Endothelial cell of umbilical vein (primary cell): ENCODE measurements at regions not wholly inside any gene's neighbourhood (a gene's known extent, or its start where the extent isn't known, plus 50 kb on each side); places are given as distances from the start of the nearest gene placed in this dataset.

Experiments used
- BruUV-seq: library from RNA; stranded (reverse); fragments of 400-500 nt; replicated peaks from 2 replicates; lab custom pipeline; 2021; lab: Mats Ljungman, UMichigan
- CTCF ChIA-PET: fragments of 300-600, 350-600 bp; sonication (Branson Sonifier 250); formaldehyde crosslinking; loops from one replicate; lab custom pipeline; 2021; ENCODE audit warnings: antibody characterized with exemption, inconsistent platforms; lab: Charles Lee
- POLR2A ChIA-PET: fragments of 300-600, 350-600 bp; sonication (Branson Sonifier 250); formaldehyde crosslinking; loops from one replicate; lab custom pipeline; 2021; ENCODE audit warnings: antibody characterized with exemption, inconsistent platforms; lab: Charles Lee
- DNase-seq: peaks from one replicate; pipeline ENCODE4 v3.0.0-alpha.2; 2011; ENCODE audit warnings: low read depth, low spot score
- FAIRE-seq: peaks from 2 replicates; lab custom pipeline; 2011; peaks lifted over from hg19 to GRCh38; lab: Jason Lieb, UNC
- H2AFZ ChIP-seq: 2 replicates; pipeline ENCODE4 v1.6.0; 2012; ENCODE audit warnings: low read depth, low read length, control low read depth, inconsistent platforms
- H3K27ac ChIP-seq: 2 replicates; pipeline ENCODE4 v1.5.1; 2011; ENCODE audit warnings: low read depth, mild to moderate bottlenecking, control low read depth, low read length, moderate library complexity; ENCODE audit not compliant: insufficient read depth
- H3K27me3 ChIP-seq, 2 experiments: 2 replicates each; pipeline versions ENCODE4 v1.6.0 to v1.6.1; 2011; ENCODE audit warnings: low read length in 2 of 2, mixed read lengths in 1 of 2; ENCODE audit not compliant: control insufficient read depth in 2 of 2, insufficient read depth in 2 of 2
- H3K36me3 ChIP-seq, 2 experiments: 2 replicates in 1 of 2; 3 replicates in 1 of 2; pipeline ENCODE4 v1.5.1; 2011; ENCODE audit warnings: low read length in 2 of 2, mild to moderate bottlenecking in 1 of 2, moderate library complexity in 1 of 2; ENCODE audit not compliant: control insufficient read depth in 2 of 2, insufficient read depth in 2 of 2; ENCODE audit errors: extremely low read depth in 1 of 2
- H3K4me1 ChIP-seq: 3 replicates; pipeline ENCODE4 v1.5.1; 2011; ENCODE audit warnings: mild to moderate bottlenecking, low read length; ENCODE audit not compliant: control insufficient read depth, insufficient read depth; ENCODE audit errors: extremely low read depth
- H3K4me2 ChIP-seq: 2 replicates; pipeline ENCODE4 v1.6.1; 2011; ENCODE audit warnings: low read length, control low read depth, mixed read lengths; ENCODE audit not compliant: insufficient read depth
- H3K4me3 ChIP-seq, 3 experiments: fragments of 200-600 bp in 1 of 3; sonication (generic), shearing (Covaris generic) in 1 of 3; replicated peaks in 1 of 3; 2 replicates each; pipeline ENCODE4 v1.5.1; 2011 to 2016; ENCODE audit warnings: control low read depth in 3 of 3, low read length in 3 of 3, mild to moderate bottlenecking in 2 of 3, inconsistent platforms in 1 of 3, low read depth in 1 of 3, moderate library complexity in 1 of 3; ENCODE audit not compliant: insufficient read depth in 1 of 3
- H3K79me2 ChIP-seq: 2 replicates; pipeline ENCODE4 v1.6.0; 2012; ENCODE audit warnings: low read length, inconsistent platforms; ENCODE audit not compliant: control insufficient read depth, insufficient read depth
- H3K9ac ChIP-seq: replicated peaks from 2 replicates; pipeline ENCODE3; 2011; ENCODE audit warnings: low read length, control low read depth; ENCODE audit not compliant: insufficient read depth; ENCODE audit errors: extremely low read depth
- H3K9me1 ChIP-seq: replicated peaks from 3 replicates; pipeline ENCODE4 v1.6.0; 2011; ENCODE audit warnings: mild to moderate bottlenecking, low read length; ENCODE audit not compliant: control insufficient read depth, insufficient read depth; ENCODE audit errors: extremely low read depth
- H3K9me3 ChIP-seq: replicated peaks from 2 replicates; pipeline ENCODE4 v1.5.1; 2012; ENCODE audit warnings: low read length, inconsistent platforms; ENCODE audit not compliant: control insufficient read depth, insufficient read depth
- H4K20me1 ChIP-seq: replicated peaks from 2 replicates; pipeline ENCODE3; 2011; ENCODE audit warnings: mild to moderate bottlenecking, low read length; ENCODE audit not compliant: control insufficient read depth, insufficient read depth; ENCODE audit errors: extremely low read depth
- CTCF ChIP-seq, 2 donors: IDR thresholded peaks; 1 replicate in 1 of 2; 2 replicates in 1 of 2; pipeline ENCODE4 v1.5.1; 2011; ENCODE audit warnings: low read length in 2 of 2, mild to moderate bottlenecking in 2 of 2, moderate library complexity in 2 of 2, control low read depth in 1 of 2, inconsistent platforms in 1 of 2, low read depth in 1 of 2; ENCODE audit not compliant: insufficient read depth in 1 of 2; ENCODE audit errors: extremely low read depth in 1 of 2
- EZH2 ChIP-seq: IDR thresholded peaks from 2 replicates; pipeline ENCODE4 v1.6.1; 2012; ENCODE audit warnings: borderline replicate concordance, low read depth, mild to moderate bottlenecking, moderate library complexity, low read length, inconsistent platforms; ENCODE audit not compliant: severe bottlenecking
- FOS ChIP-seq: IDR thresholded peaks from 2 replicates; pipeline ENCODE4 v1.6.1; 2011; ENCODE audit warnings: mild to moderate bottlenecking, low read length, moderate library complexity, borderline replicate concordance; ENCODE audit not compliant: insufficient read depth
- GATA2 ChIP-seq: IDR thresholded peaks from 2 replicates; pipeline ENCODE4 v1.7.0; 2011; ENCODE audit warnings: low read depth, mild to moderate bottlenecking, moderate library complexity, mixed read lengths, low read length; ENCODE audit not compliant: insufficient read length, insufficient read depth
- JUN ChIP-seq: IDR thresholded peaks from 2 replicates; pipeline ENCODE4 v1.6.1; 2011; ENCODE audit warnings: borderline replicate concordance, low read depth; ENCODE audit not compliant: insufficient read length, insufficient read depth
- MYC ChIP-seq: IDR thresholded peaks from one replicate; pipeline ENCODE4 v1.6.1; 2011; ENCODE audit warnings: mild to moderate bottlenecking, low read depth, low read length
- POLR2A ChIP-seq: IDR thresholded peaks from 2 replicates; pipeline ENCODE4 v1.6.1; 2012; ENCODE audit warnings: low read depth, mild to moderate bottlenecking, control low read depth, low read length
- POLR2AphosphoS5 ChIP-seq: IDR thresholded peaks from 2 replicates; pipeline ENCODE4 v1.6.1; 2012; ENCODE audit warnings: low read depth, mild to moderate bottlenecking, control low read depth, low read length, moderate library complexity; ENCODE audit not compliant: insufficient read depth
- dilution Hi-C: fragments of 300-500 bp; cut with MboI; formaldehyde crosslinking; loops from one replicate; pipeline ENCODE4 v1.15.0; 2019; ENCODE audit warnings: low sequenced_read_pairs; ENCODE audit not compliant: extremely low pct_ligation_motif_present
- intact Hi-C: fragments of 100-400 bp; cut with micrococcal nuclease; formaldehyde crosslinking; loops from one replicate; pipeline ENCODE4 v1.10.0; 2022
- TF ChIP-seq, protein P1 (sequence below): IDR thresholded peaks from 2 replicates; pipeline ENCODE4 v1.6.1; 2011; ENCODE audit not compliant: insufficient read depth, insufficient read length

DNA sequence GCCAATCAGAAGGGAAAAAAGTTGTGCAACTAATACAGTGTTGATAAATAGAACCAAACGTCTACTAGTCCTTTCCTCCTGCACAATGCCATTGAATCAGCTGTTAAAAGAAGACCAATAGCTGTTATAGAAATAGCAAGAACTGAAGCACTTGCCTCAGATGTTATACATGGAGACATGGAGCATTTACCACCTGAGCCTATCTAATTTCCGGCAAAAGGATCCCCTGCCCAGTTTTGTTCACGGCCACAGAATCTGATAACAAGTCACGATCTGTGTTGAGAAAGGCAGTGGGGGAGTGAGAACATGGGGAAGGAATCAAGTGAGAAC is 285.4 kb downstream of the ZEB2 start:
- H3K79me2 ChIP-seq = no peaks in the 10 kb centered on the region
- H3K36me3 ChIP-seq = no peaks in the 10 kb centered on the region
- FAIRE-seq (no peak), DNase-seq (no peak)
- no peak for TF ChIP-seq JUN
- TF ChIP-seq FOS = no peak
- TF ChIP-seq, protein P1, sequence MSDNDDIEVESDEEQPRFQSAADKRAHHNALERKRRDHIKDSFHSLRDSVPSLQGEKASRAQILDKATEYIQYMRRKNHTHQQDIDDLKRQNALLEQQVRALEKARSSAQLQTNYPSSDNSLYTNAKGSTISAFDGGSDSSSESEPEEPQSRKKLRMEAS = no peak
- TF ChIP-seq POLR2A = no peak
- TF ChIP-seq MYC = no peak
- TF ChIP-seq EZH2 = no peak
- no peak for TF ChIP-seq POLR2AphosphoS5
- no peak for TF ChIP-seq GATA2
- TF ChIP-seq CTCF (IDR thresholded peaks at IDR 0.05; ENCODE audit: extremely low read depth in 1 of 2, insufficient read depth in 1 of 2, low read depth in 1 of 2, low read length in 2 of 2) = no peak
- H3K9ac ChIP-seq = no peak overlapping the region
- no peaks in the 10 kb centered on the region for H3K4me1 ChIP-seq
- no peaks in the 10 kb centered on the region for H3K9me3 ChIP-seq
- POLR2A ChIA-PET = no interaction called here
- no peaks in the 10 kb centered on the region for H4K20me1 ChIP-seq
- H2AFZ ChIP-seq = no peak overlapping the region
- dilution Hi-C loops (no loop called here), intact Hi-C loops (no loop called here)
- no peak overlapping the region for H3K4me3 ChIP-seq
- CTCF ChIA-PET = no interaction called here
- H3K27me3 ChIP-seq = no peaks in the 10 kb centered on the region
- H3K9me1 ChIP-seq = no peaks in the 10 kb centered on the region
- BruUV-seq = no TSS peak
- H3K27ac ChIP-seq = no peak overlapping the region
- no peak overlapping the region for H3K4me2 ChIP-seq
